ENCODE measurements at regions not wholly inside any gene's neighbourhood (a gene's known extent, or its start where the extent isn't known, plus 50 kb on each side); places are given as distances from the start of the nearest gene placed in this dataset.

- peak in 1 of 58 donors; percentile 1 for DNase-seq
Observed at GRCh38 chr4:10753856-10754402, 69.4 kb upstream of the CLNK start.

DNA sequence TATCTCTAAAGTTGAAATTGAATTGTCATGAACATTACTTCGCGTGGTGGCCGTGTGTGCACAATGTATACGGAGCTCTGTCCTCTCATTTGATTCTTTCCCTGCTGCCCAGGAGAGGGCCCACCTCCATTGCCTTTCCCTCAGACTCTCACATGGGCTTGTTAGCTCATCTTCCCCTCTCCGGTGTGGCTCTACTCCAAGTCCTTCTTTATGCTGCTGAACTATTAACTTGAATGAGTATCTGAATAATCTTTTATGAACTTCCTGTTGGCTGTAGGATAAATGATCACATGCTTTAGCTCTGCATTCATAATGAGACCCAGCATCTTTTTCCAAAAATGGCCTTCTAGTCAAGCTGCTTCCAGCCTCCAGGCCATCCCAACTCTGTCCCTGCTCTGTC, 68.8 kb upstream of the CLNK start:
- DNase-seq: no peak

DNA sequence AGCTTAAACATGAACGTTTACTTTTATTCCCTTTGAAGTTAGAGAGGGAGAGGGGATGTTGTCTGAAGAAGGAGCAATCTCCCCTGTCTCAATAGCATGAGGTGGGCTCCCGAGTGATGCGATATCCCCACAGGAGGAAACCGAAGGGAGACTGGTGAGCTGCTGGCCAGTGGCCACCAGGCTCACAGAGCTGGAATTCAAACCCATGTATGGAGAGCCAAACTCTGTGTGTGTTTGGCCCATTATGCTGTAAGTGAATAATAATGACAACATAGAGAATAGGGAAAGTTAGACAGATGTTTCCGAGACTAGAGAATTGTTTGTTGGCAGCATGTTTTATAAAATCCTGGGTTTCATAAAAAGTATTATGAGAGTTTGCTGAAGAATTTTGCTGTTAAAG, 66.1 kb upstream of the CLNK start:
- DNase-seq: no peak

GRCh38 chr4:10747186-10747585, 62.6 kb upstream of the CLNK start:
- no peak for DNase-seq

GRCh38 chr4:10746371-10747171, 62.0 kb upstream of the CLNK start:
- peak in 28 of 58 donors; percentile 1 to 59 (median 14) for DNase-seq

DNA sequence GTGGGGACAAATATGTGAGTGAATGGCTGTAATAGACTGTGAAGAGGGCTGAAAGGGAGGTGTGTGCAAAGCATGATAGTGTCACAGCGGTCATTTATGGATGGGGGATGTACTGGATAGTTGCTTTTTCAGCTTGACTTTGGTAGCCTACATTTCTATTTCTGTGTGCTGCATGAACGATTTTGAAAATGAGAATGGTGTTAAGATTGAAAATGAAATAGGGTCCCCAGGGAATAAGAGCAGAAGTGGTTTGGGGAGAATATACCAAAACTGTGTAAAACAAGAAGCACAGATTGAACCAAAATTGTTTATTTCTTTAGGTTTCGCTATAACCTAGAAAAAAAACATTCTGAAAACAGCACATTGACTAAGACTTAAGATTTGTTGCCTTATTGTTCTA, 58.8 kb upstream of the CLNK start:
- DNase-seq: no peak

DNA sequence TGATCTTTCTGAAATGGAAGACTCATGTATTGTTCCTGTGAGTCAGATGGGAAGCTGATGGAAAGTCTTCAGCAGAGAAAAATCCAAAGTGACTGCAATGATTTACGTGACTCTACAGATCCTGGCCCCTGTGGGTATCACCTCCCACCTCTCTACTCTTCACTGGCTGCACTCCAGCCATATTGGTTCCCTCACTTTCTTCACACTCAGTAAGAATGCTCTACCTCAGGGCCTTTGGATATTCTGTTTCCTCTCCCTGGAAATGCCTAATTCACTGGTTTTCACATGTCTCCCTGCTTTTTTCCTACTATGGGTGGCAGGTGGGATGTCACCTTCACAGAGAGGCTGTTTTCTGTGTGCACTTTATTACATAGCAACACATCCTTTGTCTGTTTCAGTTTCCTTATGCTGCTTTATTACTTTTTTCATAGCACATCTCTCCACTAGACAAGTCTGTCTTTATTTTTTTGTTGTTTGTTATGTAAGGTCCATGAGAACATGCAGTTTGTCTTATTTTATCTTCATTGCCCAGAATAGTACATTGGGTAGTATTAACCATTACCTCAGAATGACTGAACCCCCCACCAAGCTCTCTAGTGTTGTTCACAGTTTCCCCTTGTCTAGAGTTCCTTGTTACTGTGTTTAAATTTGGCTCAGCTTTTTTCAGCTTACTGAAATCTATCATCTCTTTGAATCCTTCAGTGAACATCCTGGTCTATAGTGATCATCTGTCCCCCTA, 57.6 kb upstream of the CLNK start:
- DNase-seq: no peak

DNA sequence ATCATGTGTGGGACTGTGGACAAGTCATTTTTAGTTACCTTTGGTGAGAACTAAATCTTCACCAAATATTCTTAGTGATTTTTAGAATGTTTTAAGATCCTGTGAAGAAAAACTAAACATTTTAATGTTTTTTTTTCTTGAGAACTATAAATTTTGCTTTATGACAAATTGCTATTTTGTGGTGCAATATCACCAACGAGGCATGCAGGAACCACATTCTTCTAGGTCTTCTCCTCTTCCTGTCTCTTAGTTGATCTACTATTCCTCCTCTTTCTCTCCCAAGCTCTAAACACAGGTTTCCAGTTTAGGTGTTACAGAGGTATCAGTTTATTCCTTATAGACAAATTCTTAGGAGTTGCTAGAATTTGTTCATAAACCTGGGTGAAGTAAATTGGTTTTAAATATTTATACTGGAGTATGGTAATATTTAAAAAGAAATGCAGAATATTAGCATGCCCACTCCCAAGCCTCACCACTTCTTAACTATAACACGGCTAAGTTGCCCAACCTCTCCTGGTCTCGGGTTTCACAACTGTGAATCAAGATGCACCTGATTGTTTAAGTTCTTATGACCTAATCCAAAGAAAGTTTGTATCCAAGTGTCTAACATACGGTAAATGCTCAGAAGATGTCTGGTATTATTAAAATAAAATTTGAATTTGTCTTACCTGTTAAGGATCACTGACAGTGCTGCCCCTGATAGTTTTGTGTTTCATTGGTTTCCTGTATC, 56.5 kb upstream of the CLNK start:
- no peak for DNase-seq

DNA sequence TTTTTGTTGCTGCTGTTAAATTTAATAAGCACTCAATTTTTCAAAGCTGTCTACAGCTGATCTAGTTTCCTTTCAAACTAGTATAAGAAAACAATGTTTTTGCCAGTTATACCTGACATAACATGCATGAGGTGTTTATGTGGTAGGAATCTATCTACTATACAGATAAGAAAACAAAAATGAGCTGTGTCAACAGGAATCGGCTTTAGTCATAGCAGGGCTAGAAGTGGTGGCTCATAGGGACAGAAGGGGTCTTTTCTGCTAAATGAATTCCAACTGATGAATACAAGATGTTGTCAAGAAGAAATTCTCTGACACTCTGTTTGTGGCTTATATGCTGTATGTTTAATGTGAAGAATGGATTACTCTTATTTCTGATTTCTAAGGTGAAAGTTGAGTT, 55.7 kb upstream of the CLNK start:
- no peak for DNase-seq

GRCh38 chr4:10738826-10739489, 54.4 kb upstream of the CLNK start:
- DNase-seq: no peak

- DNase-seq: no peak
Observed at GRCh38 chr4:10737337-10737736, 52.8 kb upstream of the CLNK start.

DNA sequence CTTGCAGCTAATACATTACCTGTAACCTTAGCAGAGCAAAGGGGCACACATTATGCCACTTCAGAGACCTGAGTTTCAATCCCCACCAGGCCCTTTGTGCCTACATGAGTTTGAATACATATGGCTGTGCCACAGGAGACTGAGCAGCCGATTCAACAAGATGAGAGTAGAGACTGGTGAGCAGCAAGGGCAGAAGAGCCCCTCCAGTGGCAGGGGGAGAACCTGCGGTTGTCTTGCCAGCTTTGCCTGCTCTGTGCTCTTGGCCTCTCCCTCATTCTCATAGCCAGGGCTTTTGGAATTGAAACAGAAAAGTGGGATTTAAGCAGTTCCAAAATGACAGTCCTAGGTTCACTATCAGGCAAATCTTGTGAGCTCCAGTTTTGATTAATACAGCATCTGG, 52.3 kb upstream of the CLNK start:
- DNase-seq: no peak

- DNase-seq: no peak
Observed at GRCh38 chr4:10736266-10736665, 51.7 kb upstream of the CLNK start.

- DNase-seq: no peak
Observed at GRCh38 chr4:10734697-10735096, 50.1 kb upstream of the CLNK start.

All from anterior cingulate cortex (tissue), 58 donors.